DOHH2 (cell line): ENCODE measurements at regions not wholly inside any gene's neighbourhood (a gene's known extent, or its start where the extent isn't known, plus 50 kb on each side); places are given as distances from the start of the nearest gene placed in this dataset.

Experiments used
- H3F3A ChIP-seq: fragments of 200-600 bp; sonication (generic), shearing (Covaris generic); 2 replicates; pipeline ENCODE4 v1.6.0; 2016; ENCODE audit warnings: antibody characterized with exemption, mild to moderate bottlenecking; ENCODE audit not compliant: control insufficient read depth, insufficient read depth
- H3K27ac ChIP-seq: fragments of 200-600 bp; sonication (generic); 2 replicates; pipeline ENCODE4 v1.5.1; 2014; ENCODE audit warnings: low read depth, mild to moderate bottlenecking, low read length, moderate library complexity
- H3K27me3 ChIP-seq: fragments of 200-600 bp; sonication (generic); 2 replicates; pipeline ENCODE4 v1.6.1; 2014; ENCODE audit warnings: mild to moderate bottlenecking, low read length, mixed read lengths; ENCODE audit not compliant: control insufficient read depth
- H3K36me3 ChIP-seq: fragments of 200-600 bp; sonication (generic); 2 replicates; pipeline ENCODE4 v1.6.1; 2014; ENCODE audit warnings: mild to moderate bottlenecking, low read length, moderate library complexity, mixed read lengths; ENCODE audit not compliant: control insufficient read depth
- H3K4me1 ChIP-seq: fragments of 200-600 bp; sonication (generic); 2 replicates; pipeline ENCODE4 v1.6.1; 2014; ENCODE audit warnings: mild to moderate bottlenecking, low read length, mixed read lengths; ENCODE audit not compliant: control insufficient read depth
- H3K4me2 ChIP-seq: fragments of 200-600 bp; sonication (generic); 2 replicates; pipeline ENCODE4 v1.6.0; 2014; ENCODE audit warnings: mild to moderate bottlenecking, low read length, moderate library complexity
- H3K4me3 ChIP-seq: fragments of 200-600 bp; sonication (generic); 2 replicates; pipeline ENCODE4 v1.5.1; 2014; ENCODE audit warnings: mild to moderate bottlenecking, low read length, mixed read lengths
- H3K79me2 ChIP-seq: fragments of 200-600 bp; sonication (generic); 2 replicates; pipeline ENCODE4 v1.6.1; 2014; ENCODE audit warnings: mild to moderate bottlenecking, low read length, mixed read lengths; ENCODE audit not compliant: control insufficient read depth
- H3K9me2 ChIP-seq: fragments of 200-600 bp; sonication (generic); replicated peaks from 2 replicates; pipeline ENCODE4 v1.6.1; 2014; ENCODE audit warnings: mild to moderate bottlenecking, low read length, mixed read lengths; ENCODE audit not compliant: control insufficient read depth
- H3K9me3 ChIP-seq: fragments of 200-600 bp; sonication (generic); 2 replicates; pipeline ENCODE4 v1.6.1; 2014; ENCODE audit warnings: antibody characterized with exemption, low read length, mixed read lengths; ENCODE audit not compliant: control insufficient read depth, insufficient read depth
- H4K20me1 ChIP-seq: fragments of 200-600 bp; sonication (generic); 2 replicates; pipeline ENCODE4 v1.6.0; 2014; ENCODE audit warnings: low read depth, mild to moderate bottlenecking, antibody characterized with exemption, low read length, moderate library complexity; ENCODE audit not compliant: control insufficient read depth, insufficient read depth
- CTCF ChIP-seq: fragments of 200-600 bp; sonication (generic); IDR thresholded peaks from one replicate; pipeline ENCODE4 v1.5.1; 2014; ENCODE audit warnings: antibody characterized with exemption, mild to moderate bottlenecking, low read depth, low read length; ENCODE audit not compliant: poor library complexity, severe bottlenecking
- EZH2phosphoT487 ChIP-seq: fragments of 200-600 bp; sonication (generic); IDR thresholded peaks from 2 replicates; pipeline ENCODE4 v1.6.1; 2017; ENCODE audit warnings: borderline replicate concordance, mild to moderate bottlenecking, antibody characterized with exemption, low read length, moderate library complexity, mixed read lengths

- no peaks in the 10 kb centered on the region for H3K9me2 ChIP-seq
- H4K20me1 ChIP-seq, result no peaks in the 10 kb centered on the region
- no peaks in the 10 kb centered on the region for H3K9me3 ChIP-seq
- no peak overlapping the region for H3K4me2 ChIP-seq
- no peak overlapping the region for H3K4me3 ChIP-seq
- no peaks in the 10 kb centered on the region for H3K79me2 ChIP-seq
- H3K4me1 ChIP-seq, result no peaks in the 10 kb centered on the region
- H3K27ac ChIP-seq, result no peak overlapping the region
- H3K27me3 ChIP-seq, result no peaks in the 10 kb centered on the region
- TF ChIP-seq EZH2phosphoT487, result no peak
- no peak for TF ChIP-seq CTCF
- no peaks in the 10 kb centered on the region for H3K36me3 ChIP-seq
- no peaks in the 10 kb centered on the region for H3F3A ChIP-seq
These were observed 83.5 kb upstream of the AKT3 start for GRCh38 chr1:243933495-243933894.

GRCh38 chr1:243931957-243932356 lies 81.9 kb upstream of the AKT3 start:
- Histone ChIP-seq H3K79me2 (no peaks in the 10 kb centered on the region), H3K9me3 (no peaks in the 10 kb centered on the region), H3K27me3 (no peaks in the 10 kb centered on the region), H3K4me2 (no peak overlapping the region), H3K27ac (no peak overlapping the region), H3K4me3 (no peak overlapping the region), H3K36me3 (no peaks in the 10 kb centered on the region), H4K20me1 (no peaks in the 10 kb centered on the region), H3K4me1 (no peaks in the 10 kb centered on the region), H3F3A (no peaks in the 10 kb centered on the region), H3K9me2 (no peaks in the 10 kb centered on the region)
- TF ChIP-seq EZH2phosphoT487 (no peak), CTCF (no peak)

DNA sequence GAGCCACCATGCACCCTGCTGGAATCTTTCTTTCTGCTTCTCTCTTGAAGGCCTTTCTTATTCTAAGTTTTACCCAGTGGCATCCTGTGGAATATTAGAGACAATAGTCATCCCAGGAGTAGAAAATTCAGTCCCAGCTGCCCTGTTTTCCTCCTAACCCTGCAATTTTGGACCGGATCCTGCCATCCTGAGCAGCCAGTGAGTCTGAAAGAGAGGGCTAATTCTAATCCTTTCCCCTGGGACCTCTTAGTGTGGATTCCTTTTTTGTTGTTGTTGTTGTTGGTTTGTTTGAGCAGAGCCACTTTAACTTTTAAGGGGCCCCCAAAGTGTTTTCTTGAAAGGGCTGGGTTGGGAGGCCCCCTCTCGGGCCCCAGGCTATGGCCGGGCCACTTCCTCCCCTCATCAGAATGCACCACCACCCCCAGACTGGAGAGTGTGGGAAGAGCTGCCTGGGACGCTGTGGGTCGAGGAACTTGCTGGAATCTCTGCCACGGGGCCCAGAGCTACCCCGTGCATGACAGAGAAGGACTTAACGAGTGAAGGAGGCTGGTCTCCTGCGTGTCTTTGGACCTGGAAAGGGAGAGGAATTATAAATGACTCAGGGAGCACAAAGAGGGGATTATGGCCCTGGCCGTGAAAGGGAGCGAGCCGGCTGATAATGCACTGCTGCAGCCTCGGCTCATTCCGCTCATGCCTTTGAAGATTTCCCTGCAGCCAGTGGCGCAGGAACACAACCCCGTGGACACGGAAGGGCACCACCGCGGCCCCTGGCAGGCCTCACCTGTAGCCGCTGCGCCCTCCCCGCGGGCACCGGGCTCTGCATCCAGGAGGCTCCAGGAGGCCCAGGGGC lies 81.0 kb upstream of the AKT3 start:
- Histone ChIP-seq H3F3A (no peaks in the 10 kb centered on the region), H3K9me3 (no peaks in the 10 kb centered on the region), H3K27me3 (no peaks in the 10 kb centered on the region)

More for the DNA sequence above, 81.0 kb upstream of the AKT3 start:
- H3K9me2 ChIP-seq, result no peaks in the 10 kb centered on the region
- TF ChIP-seq EZH2phosphoT487, result no peak
- no peak for TF ChIP-seq CTCF
- no peak overlapping the region for H3K4me2 ChIP-seq
- H3K27ac ChIP-seq, result no peak overlapping the region
- no peaks in the 10 kb centered on the region for H3K79me2 ChIP-seq
- H3K36me3 ChIP-seq, result no peaks in the 10 kb centered on the region
- H3K4me3 ChIP-seq, result no peak overlapping the region
- no peaks in the 10 kb centered on the region for H3K4me1 ChIP-seq
- H4K20me1 ChIP-seq, result no peaks in the 10 kb centered on the region
